Spleen (tissue), 11 donors: ENCODE measurements at regions not wholly inside any gene's neighbourhood (a gene's known extent, or its start where the extent isn't known, plus 50 kb on each side); places are given as distances from the start of the nearest gene placed in this dataset.

Experiments
- DNase-seq: peaks from one replicate; pipeline ENCODE4 v3.0.0-alpha.2; 2020
- H3K27ac ChIP-seq, 8 donors: fragments of 200-600 bp; sonication (generic) in 7 of 8; 1 replicate in 4 of 8; 2 replicates in 4 of 8; pipeline versions ENCODE4 v1.5.0 to v1.8.0; 2016 to 2021; ENCODE audit warnings: inconsistent platforms in 4 of 8, mild to moderate bottlenecking in 4 of 8, moderate library complexity in 1 of 8
- H3K27me3 ChIP-seq, 7 donors: fragments of 200-600 bp; sonication (generic) in 6 of 7; replicated peaks in 1 of 7; 1 replicate in 4 of 7; 2 replicates in 3 of 7; pipeline versions ENCODE4 v1.5.0 to v1.8.0; 2016 to 2021; ENCODE audit warnings: inconsistent platforms in 3 of 7, mild to moderate bottlenecking in 1 of 7
- H3K36me3 ChIP-seq, 6 donors: fragments of 200-600 bp; sonication (generic) in 5 of 6; 1 replicate in 4 of 6; 2 replicates in 2 of 6; pipeline versions ENCODE4 v1.5.0 to v1.8.0; 2016 to 2021; ENCODE audit warnings: inconsistent platforms in 2 of 6
- H3K4me1 ChIP-seq, 6 donors: fragments of 200-600 bp; sonication (generic) in 5 of 6; 1 replicate in 3 of 6; 2 replicates in 3 of 6; pipeline versions ENCODE4 v1.5.0 to v1.8.0; 2016 to 2021; ENCODE audit warnings: inconsistent platforms in 3 of 6
- H3K4me3 ChIP-seq, 8 donors: fragments of 200-600 bp; sonication (generic) in 7 of 8; 1 replicate in 4 of 8; 2 replicates in 4 of 8; pipeline versions ENCODE4 v1.5.0 to v1.8.0; 2016 to 2021; ENCODE audit warnings: inconsistent platforms in 4 of 8, mild to moderate bottlenecking in 4 of 8, moderate library complexity in 2 of 8
- H3K9me3 ChIP-seq, 8 donors: fragments of 200-600 bp; sonication (generic) in 7 of 8; 1 replicate in 4 of 8; 2 replicates in 4 of 8; pipeline versions ENCODE4 v1.5.0 to v1.8.0; 2016 to 2021; ENCODE audit warnings: inconsistent platforms in 4 of 8
- CTCF ChIP-seq, 11 experiments: fragments of 200-600 bp in 7 of 11; fragments of 450-650 bp in 4 of 11; sonication (generic) in 4 of 11; IDR thresholded peaks in 8 of 11; conservative IDR thresholded peaks in 3 of 11; 1 replicate in 7 of 11; 2 replicates in 4 of 11; pipeline versions ENCODE4 v1.4.0 to v1.8.0; 2016 to 2021; ENCODE audit warnings: antibody characterized with exemption in 11 of 11, inconsistent platforms in 4 of 11, mild to moderate bottlenecking in 1 of 11
- POLR2A ChIP-seq, 3 donors: fragments of 450-650 bp; IDR thresholded peaks; one replicate each; pipeline ENCODE4 v1.5.1; 2017; ENCODE audit warnings: antibody characterized with exemption in 3 of 3, mild to moderate bottlenecking in 1 of 3
- POLR2AphosphoS5 ChIP-seq, 3 donors: sonication (generic); formaldehyde crosslinking; IDR thresholded peaks; one replicate each; pipeline ENCODE4 v1.5.1; 2017; ENCODE audit warnings: antibody characterized with exemption in 3 of 3
- WGBS, 5 donors: extraction: QIAGEN DNeasy Blood & Tissue Kit in 3 of 5; methylation state at CpG; one replicate each; pipeline versions ENCODE4 v1.1.5 to v1.1.7; 2013 to 2018; 5-methylcytosine and 5-hydroxymethylcytosine counted together
- intact Hi-C: fragments of 100-400 bp; cut with DNase I; formaldehyde crosslinking; loops from one replicate; pipeline ENCODE4 v1.15.0; 2023; ENCODE audit warnings: low total_unique reads
- donor health status: healthy with polysubstance abuse.
- donor health status: DM: no; HTN: no; CAD: no; lungs with moderate emphysema.
- donor health status: DM: no; HTN: no; CAD: no.
- donor health status: Bipolar disorder and iron deficiency.
- donor health status: healthy.
- donor health status: DM: no; HTN: no; CAD: no.
- donor health status: DM: yes; HTN: yes; CAD: no.

- intact Hi-C loops: no loop called here
- no peaks in the 10 kb centered on the region for H3K9me3 ChIP-seq
- TF ChIP-seq POLR2AphosphoS5 (IDR thresholded peaks at IDR 0.05): no peak
- TF ChIP-seq CTCF (IDR thresholded peaks at IDR 0.05 in 8 of 11, conservative IDR thresholded peaks at IDR 0.05 in 3 of 11): no peak
- no peak for TF ChIP-seq POLR2A (IDR thresholded peaks at IDR 0.05)
- H3K27me3 ChIP-seq: peaks cover 0 to 5% (median 0%) of the 10 kb centered on the region in 7 donors
- DNase-seq: no peak
- H3K4me3 ChIP-seq: no peak overlapping the region
- no peaks in the 10 kb centered on the region for H3K36me3 ChIP-seq
- peaks cover 0 to 51% (median 30%) of the 10 kb centered on the region in 6 donors for H3K4me1 ChIP-seq
- WGBS, 5 donors: 91 to 98% (median 93%) methylated on average over 5 of the region's 5 CpGs
- no peak overlapping the region for H3K27ac ChIP-seq
These were observed 287.5 kb upstream of the PARD3B start for GRCh38 chr2:204257781-204258180.

GRCh38 chr2:204258890-204259289, 286.4 kb upstream of the PARD3B start:
- H3K27ac ChIP-seq: no peak overlapping the region
- H3K4me1 ChIP-seq: peaks cover 0 to 51% (median 30%) of the 10 kb centered on the region in 6 donors
- DNase-seq: no peak
- H3K27me3 ChIP-seq: peaks cover 0 to 5% (median 0%) of the 10 kb centered on the region in 7 donors
- no peak overlapping the region for H3K4me3 ChIP-seq
- H3K9me3 ChIP-seq: no peaks in the 10 kb centered on the region
- no peaks in the 10 kb centered on the region for H3K36me3 ChIP-seq
- intact Hi-C loops: no loop called here
- TF ChIP-seq POLR2A (IDR thresholded peaks at IDR 0.05): no peak
- no peak for TF ChIP-seq CTCF (IDR thresholded peaks at IDR 0.05 in 8 of 11, conservative IDR thresholded peaks at IDR 0.05 in 3 of 11)
- TF ChIP-seq POLR2AphosphoS5 (IDR thresholded peaks at IDR 0.05): no peak

GRCh38 chr2:204260162-204260877, 285.0 kb upstream of the PARD3B start:
- H3K4me1 ChIP-seq: peaks cover 0 to 44% (median 24%) of the 10 kb centered on the region in 6 donors
- no peak overlapping the region for H3K27ac ChIP-seq
- DNase-seq: no peak
- intact Hi-C loops: loop anchor here (10.0 kb wide), 1 partner anchor 1424 kb away; the partner anchor contains the start of gene NRP2
- TF ChIP-seq POLR2A (IDR thresholded peaks at IDR 0.05) (no peak), CTCF (IDR thresholded peaks at IDR 0.05 in 8 of 11, conservative IDR thresholded peaks at IDR 0.05 in 3 of 11) (peak; percentile 20 to 77 (median 60))
- H3K4me3 ChIP-seq: no peak overlapping the region
- no peaks in the 10 kb centered on the region for H3K9me3 ChIP-seq
- peaks cover 0 to 7% (median 0%) of the 10 kb centered on the region in 7 donors for H3K27me3 ChIP-seq
- H3K36me3 ChIP-seq: no peaks in the 10 kb centered on the region
- 49 to 55% (median 50%) methylated on average over 9 of the region's 9 CpGs for WGBS, 5 donors

GRCh38 chr2:204260901-204261300, 284.4 kb upstream of the PARD3B start:
- Histone ChIP-seq H3K9me3 (no peaks in the 10 kb centered on the region), H3K36me3 (no peaks in the 10 kb centered on the region), H3K4me1 (peaks cover 0 to 38% (median 18%) of the 10 kb centered on the region in 6 donors), H3K27me3 (peaks cover 0 to 7% (median 0%) of the 10 kb centered on the region in 7 donors), H3K4me3 (no peak overlapping the region), H3K27ac (no peak overlapping the region)
- DNase-seq: no peak
- 67 to 86% (median 76%) methylated on average over 2 of the region's 2 CpGs for WGBS, 5 donors
- TF ChIP-seq POLR2AphosphoS5 (IDR thresholded peaks at IDR 0.05) (no peak), CTCF (IDR thresholded peaks at IDR 0.05 in 8 of 11, conservative IDR thresholded peaks at IDR 0.05 in 3 of 11) (no peak), POLR2A (IDR thresholded peaks at IDR 0.05) (no peak)
- intact Hi-C loops: loop anchor here (10.0 kb wide), 1 partner anchor 1424 kb away; the partner anchor contains the start of gene NRP2
